GM12878 (cell line): ENCODE measurements at regions not wholly inside any gene's neighbourhood (a gene's known extent, or its start where the extent isn't known, plus 50 kb on each side); places are given as distances from the start of the nearest gene placed in this dataset.

ENCODE experiments used
- ATAC-seq: fragments of 200-7000 bp; cut with Tn5 transposase; 3 replicates; pipeline ENCODE4 v1.9.1; 2020; ENCODE audit warnings: mild to moderate bottlenecking, moderate library complexity
- BruUV-seq: library from RNA; stranded (reverse); fragments of 400-500 nt; replicated peaks from 2 replicates; lab custom pipeline; 2021; lab: Mats Ljungman, UMichigan
- CTCF ChIA-PET: fragments of 300-600 bp; sonication (Branson Sonifier 250); formaldehyde crosslinking; extraction: SDS; loops from one replicate; lab custom pipeline; 2021; ENCODE audit warnings: inconsistent platforms; lab: Yijun Ruan, JAX
- POLR2A ChIA-PET: fragments of 350-600 bp; formaldehyde crosslinking; extraction: SDS; loops from one replicate; lab custom pipeline; 2021; ENCODE audit warnings: inconsistent platforms; lab: Charles Lee
- RAD21 ChIA-PET: fragments of 300-600 bp; sonication (Branson Sonifier 250); formaldehyde crosslinking; loops from one replicate; lab custom pipeline; 2023; ENCODE audit warnings: antibody characterized with exemption; ENCODE audit not compliant: unreplicated experiment; lab: Charles Lee
- SMC1A ChIA-PET: fragments of 300-600 bp; sonication (Branson Sonifier 250); formaldehyde crosslinking; loops from one replicate; lab custom pipeline; 2023; ENCODE audit not compliant: unreplicated experiment, uncharacterized antibody; lab: Charles Lee
- DNase-seq: peaks from one replicate; pipeline ENCODE4 v3.0.0-alpha.2; 2011; ENCODE audit warnings: low read depth, low spot score
- FAIRE-seq: peaks from 3 replicates; lab custom pipeline; 2011; peaks lifted over from hg19 to GRCh38; lab: Jason Lieb, UNC
- H2AFZ ChIP-seq: 2 replicates; pipeline ENCODE4 v1.6.0; 2011; ENCODE audit warnings: low read depth, low read length, control low read depth; ENCODE audit not compliant: control insufficient read depth
- H3K27ac ChIP-seq: 2 replicates; pipeline ENCODE4 v1.5.1; 2011; ENCODE audit warnings: control low read depth; ENCODE audit not compliant: control insufficient read depth, insufficient read depth
- H3K27me3 ChIP-seq, 2 experiments: replicated peaks in 1 of 2; 2 replicates each; pipeline versions ENCODE4 v1.6.0 to v1.6.1; 2011; ENCODE audit warnings: low read length in 1 of 2; ENCODE audit not compliant: control insufficient read depth in 2 of 2, insufficient read depth in 2 of 2
- H3K36me3 ChIP-seq, 2 experiments: 2 replicates each; pipeline ENCODE4 v1.5.1; 2011; ENCODE audit warnings: low read length in 1 of 2; ENCODE audit not compliant: control insufficient read depth in 2 of 2, insufficient read depth in 2 of 2
- H3K4me1 ChIP-seq: 2 replicates; pipeline ENCODE4 v1.6.1; 2011; ENCODE audit warnings: mild to moderate bottlenecking, low read length, moderate library complexity, mixed read lengths; ENCODE audit not compliant: control insufficient read depth, insufficient read depth
- H3K4me2 ChIP-seq: 2 replicates; pipeline ENCODE4 v1.6.0; 2011; ENCODE audit warnings: control low read depth; ENCODE audit not compliant: control insufficient read depth, insufficient read depth
- H3K4me3 ChIP-seq: fragments of 200-600 bp; sonication (generic); 2 replicates; pipeline ENCODE4 v1.5.1; 2016
- H3K79me2 ChIP-seq: 2 replicates; pipeline ENCODE4 v1.6.0; 2011; ENCODE audit warnings: low read length; ENCODE audit not compliant: control insufficient read depth, insufficient read depth
- H3K9ac ChIP-seq: 2 replicates; pipeline ENCODE4 v1.8.0; 2011; ENCODE audit warnings: low read length, control low read depth, mixed read lengths; ENCODE audit not compliant: control insufficient read depth, insufficient read depth
- H3K9me3 ChIP-seq: replicated peaks from 3 replicates; pipeline ENCODE4 v1.5.1; 2011; ENCODE audit warnings: mild to moderate bottlenecking, low read length; ENCODE audit not compliant: control insufficient read depth, insufficient read depth
- H4K20me1 ChIP-seq: 2 replicates; pipeline ENCODE4 v1.6.0; 2011; ENCODE audit not compliant: control insufficient read depth, insufficient read depth
- BRCA1 ChIP-seq: IDR thresholded peaks from 2 replicates; pipeline ENCODE4 v1.6.1; 2011; ENCODE audit warnings: low read depth, low read length, improper control_type of control experiment
- ESRRA ChIP-seq: IDR thresholded peaks from 2 replicates; pipeline ENCODE4 v1.6.1; 2012; ENCODE audit warnings: mild to moderate bottlenecking, low read length, improper control_type of control experiment
- NR2C2 ChIP-seq: IDR thresholded peaks from 2 replicates; pipeline ENCODE4 v1.6.1; 2011; ENCODE audit warnings: borderline replicate concordance, low read depth; ENCODE audit not compliant: control insufficient read depth, insufficient read length
- RAD21 ChIP-seq: IDR thresholded peaks from 2 replicates; pipeline ENCODE4 v1.6.1; 2011; ENCODE audit warnings: mild to moderate bottlenecking, low read depth, low read length, moderate library complexity; ENCODE audit not compliant: insufficient read depth
- SMC3 ChIP-seq: IDR thresholded peaks from 2 replicates; pipeline ENCODE4 v1.6.1; 2011; ENCODE audit warnings: low read length, improper control_type of control experiment, borderline replicate concordance
- STAT3 ChIP-seq: IDR thresholded peaks from 2 replicates; pipeline ENCODE4 v1.6.1; 2011; ENCODE audit warnings: low read depth, low read length, improper control_type of control experiment
- TARDBP ChIP-seq: IDR thresholded peaks from 2 replicates; pipeline ENCODE4 v1.6.1; 2016; ENCODE audit warnings: borderline replicate concordance
- WGBS: methylation state at CpG from one replicate; pipeline ENCODE4 v1.1.6; 2016; ENCODE audit warnings: low lambda C conversion rate; ENCODE audit not compliant: insufficient replicate concordance, insufficient coverage; ENCODE audit errors: missing lambda C conversion rate; 5-methylcytosine and 5-hydroxymethylcytosine counted together
- in situ Hi-C: fragments of 300-500 bp; cut with MboI; formaldehyde crosslinking; loops from 9 replicates; pipeline ENCODE4 v1.14.3; 2018; ENCODE audit warnings: mixed read lengths
- intact Hi-C: fragments of 100-400 bp; cut with micrococcal nuclease; formaldehyde crosslinking; loops from one replicate; pipeline ENCODE4 v1.14.2; 2022; ENCODE audit not compliant: unreplicated experiment
- TF ChIP-seq, protein P1 (sequence below): fragments of 450-650 bp; IDR thresholded peaks from 2 replicates; pipeline ENCODE4 v1.6.1; 2017; ENCODE audit warnings: mild to moderate bottlenecking, low read depth, inconsistent platforms; ENCODE audit not compliant: poor library complexity, severe bottlenecking
- TF ChIP-seq, protein P2 (sequence below): fragments of 450-650 bp; IDR thresholded peaks from 2 replicates; pipeline ENCODE4 v1.6.1; 2017; ENCODE audit warnings: mild to moderate bottlenecking
- TF ChIP-seq, protein P3 (sequence below), 3 experiments: IDR thresholded peaks in 2 of 3; conservative IDR thresholded peaks in 1 of 3; 2 replicates each; pipeline ENCODE4 v1.5.1; 2011; ENCODE audit warnings: low read depth in 3 of 3, low read length in 3 of 3, mild to moderate bottlenecking in 3 of 3, control low read depth in 2 of 3, moderate library complexity in 2 of 3, inconsistent platforms in 1 of 3, mixed read lengths in 1 of 3; ENCODE audit not compliant: control insufficient read depth in 2 of 3, insufficient read depth in 1 of 3; ENCODE audit errors: extremely low read depth in 1 of 3
- TF ChIP-seq, protein P4 (sequence below): fragments of 450-650 bp; IDR thresholded peaks from 2 replicates; pipeline ENCODE4 v1.6.1; 2018; ENCODE audit warnings: borderline replicate concordance, mild to moderate bottlenecking; ENCODE audit not compliant: partially characterized antibody

DNA sequence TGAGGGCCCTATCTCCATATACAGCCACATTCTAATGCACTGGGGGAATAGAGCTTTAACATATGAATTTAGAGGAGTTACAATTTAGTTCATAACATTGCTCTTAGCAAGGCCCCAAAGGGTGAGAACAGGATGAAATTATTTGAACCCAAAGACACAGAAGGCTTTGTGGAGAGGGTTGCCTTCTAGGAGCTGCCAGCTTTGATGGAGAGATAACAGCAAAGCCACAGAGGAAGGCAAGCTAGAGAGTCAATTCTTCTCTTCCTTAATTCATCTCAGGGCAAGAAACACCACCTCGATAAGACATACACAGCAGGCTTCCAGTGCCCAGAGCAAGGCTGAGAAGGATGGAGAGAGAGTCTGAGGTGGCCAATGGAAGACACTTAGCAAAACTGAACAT is 94.8 kb upstream of the TMPRSS15 start (continued):
- TF ChIP-seq, protein P1, sequence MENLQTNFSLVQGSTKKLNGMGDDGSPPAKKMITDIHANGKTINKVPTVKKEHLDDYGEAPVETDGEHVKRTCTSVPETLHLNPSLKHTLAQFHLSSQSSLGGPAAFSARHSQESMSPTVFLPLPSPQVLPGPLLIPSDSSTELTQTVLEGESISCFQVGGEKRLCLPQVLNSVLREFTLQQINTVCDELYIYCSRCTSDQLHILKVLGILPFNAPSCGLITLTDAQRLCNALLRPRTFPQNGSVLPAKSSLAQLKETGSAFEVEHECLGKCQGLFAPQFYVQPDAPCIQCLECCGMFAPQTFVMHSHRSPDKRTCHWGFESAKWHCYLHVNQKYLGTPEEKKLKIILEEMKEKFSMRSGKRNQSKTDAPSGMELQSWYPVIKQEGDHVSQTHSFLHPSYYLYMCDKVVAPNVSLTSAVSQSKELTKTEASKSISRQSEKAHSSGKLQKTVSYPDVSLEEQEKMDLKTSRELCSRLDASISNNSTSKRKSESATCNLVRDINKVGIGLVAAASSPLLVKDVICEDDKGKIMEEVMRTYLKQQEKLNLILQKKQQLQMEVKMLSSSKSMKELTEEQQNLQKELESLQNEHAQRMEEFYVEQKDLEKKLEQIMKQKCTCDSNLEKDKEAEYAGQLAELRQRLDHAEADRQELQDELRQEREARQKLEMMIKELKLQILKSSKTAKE, result no peak
- TF ChIP-seq ESRRA (no peak), NR2C2 (no peak)

DNA sequence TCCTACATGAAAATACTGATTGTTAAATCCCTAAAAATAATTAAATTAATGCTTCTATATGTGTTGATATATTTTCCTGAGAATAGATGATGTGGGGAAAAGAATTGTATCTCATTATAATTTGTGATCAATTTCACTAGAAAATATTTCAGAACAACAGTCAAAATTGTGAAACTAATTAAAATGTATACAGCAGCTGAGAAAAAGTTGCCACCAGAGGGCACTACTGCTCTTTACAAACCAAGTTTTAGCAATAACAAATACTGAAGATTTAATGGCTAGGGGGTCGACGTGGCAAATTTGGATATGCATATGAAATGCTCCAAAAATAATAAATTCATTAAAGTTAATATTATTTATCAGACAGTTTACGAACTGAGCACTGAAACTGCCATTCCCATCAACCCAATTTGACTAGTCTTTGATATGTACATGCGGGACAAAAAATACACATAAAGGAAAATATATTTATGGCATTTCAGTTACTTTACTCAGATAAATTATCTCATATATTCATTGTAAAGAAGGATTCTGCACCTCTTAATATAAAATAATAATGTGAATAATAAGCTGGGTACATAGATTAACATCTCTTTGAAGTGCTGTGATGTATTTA is 96.3 kb upstream of the TMPRSS15 start:
- RAD21 ChIA-PET, result interaction anchor here (0.6 to 1.3 kb wide), 2 partner anchors 22 to 98 kb away, joined by 3 read pairs; no protein-coding TSS in a partner anchor
- no peaks in the 10 kb centered on the region for H3K9me3 ChIP-seq
- H3K27ac ChIP-seq, result no peak overlapping the region
- H3K4me2 ChIP-seq, result no peak overlapping the region
- no peaks in the 10 kb centered on the region for H3K27me3 ChIP-seq
- BruUV-seq, result no TSS peak
- SMC1A ChIA-PET, result no interaction called here
- 22% methylated on average over 4 of the region's 4 CpGs for WGBS
- POLR2A ChIA-PET, result no interaction called here
- FAIRE-seq (no peak), ATAC-seq (no peak), DNase-seq (no peak)
- CTCF ChIA-PET, result interaction anchor here (1.6 kb wide), 1 partner anchor 9 kb away, joined by 6 read pairs; no protein-coding TSS in a partner anchor
- H3K4me3 ChIP-seq, result no peak overlapping the region
- TF ChIP-seq, protein P2, sequence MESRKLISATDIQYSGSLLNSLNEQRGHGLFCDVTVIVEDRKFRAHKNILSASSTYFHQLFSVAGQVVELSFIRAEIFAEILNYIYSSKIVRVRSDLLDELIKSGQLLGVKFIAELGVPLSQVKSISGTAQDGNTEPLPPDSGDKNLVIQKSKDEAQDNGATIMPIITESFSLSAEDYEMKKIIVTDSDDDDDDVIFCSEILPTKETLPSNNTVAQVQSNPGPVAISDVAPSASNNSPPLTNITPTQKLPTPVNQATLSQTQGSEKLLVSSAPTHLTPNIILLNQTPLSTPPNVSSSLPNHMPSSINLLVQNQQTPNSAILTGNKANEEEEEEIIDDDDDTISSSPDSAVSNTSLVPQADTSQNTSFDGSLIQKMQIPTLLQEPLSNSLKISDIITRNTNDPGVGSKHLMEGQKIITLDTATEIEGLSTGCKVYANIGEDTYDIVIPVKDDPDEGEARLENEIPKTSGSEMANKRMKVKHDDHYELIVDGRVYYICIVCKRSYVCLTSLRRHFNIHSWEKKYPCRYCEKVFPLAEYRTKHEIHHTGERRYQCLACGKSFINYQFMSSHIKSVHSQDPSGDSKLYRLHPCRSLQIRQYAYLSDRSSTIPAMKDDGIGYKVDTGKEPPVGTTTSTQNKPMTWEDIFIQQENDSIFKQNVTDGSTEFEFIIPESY, result no peak
- TF ChIP-seq, protein P3, sequence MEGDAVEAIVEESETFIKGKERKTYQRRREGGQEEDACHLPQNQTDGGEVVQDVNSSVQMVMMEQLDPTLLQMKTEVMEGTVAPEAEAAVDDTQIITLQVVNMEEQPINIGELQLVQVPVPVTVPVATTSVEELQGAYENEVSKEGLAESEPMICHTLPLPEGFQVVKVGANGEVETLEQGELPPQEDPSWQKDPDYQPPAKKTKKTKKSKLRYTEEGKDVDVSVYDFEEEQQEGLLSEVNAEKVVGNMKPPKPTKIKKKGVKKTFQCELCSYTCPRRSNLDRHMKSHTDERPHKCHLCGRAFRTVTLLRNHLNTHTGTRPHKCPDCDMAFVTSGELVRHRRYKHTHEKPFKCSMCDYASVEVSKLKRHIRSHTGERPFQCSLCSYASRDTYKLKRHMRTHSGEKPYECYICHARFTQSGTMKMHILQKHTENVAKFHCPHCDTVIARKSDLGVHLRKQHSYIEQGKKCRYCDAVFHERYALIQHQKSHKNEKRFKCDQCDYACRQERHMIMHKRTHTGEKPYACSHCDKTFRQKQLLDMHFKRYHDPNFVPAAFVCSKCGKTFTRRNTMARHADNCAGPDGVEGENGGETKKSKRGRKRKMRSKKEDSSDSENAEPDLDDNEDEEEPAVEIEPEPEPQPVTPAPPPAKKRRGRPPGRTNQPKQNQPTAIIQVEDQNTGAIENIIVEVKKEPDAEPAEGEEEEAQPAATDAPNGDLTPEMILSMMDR (IDR thresholded peaks at IDR 0.05 in 2 of 3, conservative IDR thresholded peaks at IDR 0.05 in 1 of 3; ENCODE audit: control insufficient read depth in 2 of 3, extremely low read depth in 1 of 3, insufficient read depth in 1 of 3, low read depth in 3 of 3, low read length in 3 of 3), result peak; percentile 25 to 50 (median 46); a peak in 4 of 6 replicates
- TF ChIP-seq RAD21 (peak; percentile 59), BRCA1 (no peak), STAT3 (no peak), SMC3 (peak; percentile 39; the same call in 1 of the 2 replicates), TARDBP (no peak)
- TF ChIP-seq, protein P4, sequence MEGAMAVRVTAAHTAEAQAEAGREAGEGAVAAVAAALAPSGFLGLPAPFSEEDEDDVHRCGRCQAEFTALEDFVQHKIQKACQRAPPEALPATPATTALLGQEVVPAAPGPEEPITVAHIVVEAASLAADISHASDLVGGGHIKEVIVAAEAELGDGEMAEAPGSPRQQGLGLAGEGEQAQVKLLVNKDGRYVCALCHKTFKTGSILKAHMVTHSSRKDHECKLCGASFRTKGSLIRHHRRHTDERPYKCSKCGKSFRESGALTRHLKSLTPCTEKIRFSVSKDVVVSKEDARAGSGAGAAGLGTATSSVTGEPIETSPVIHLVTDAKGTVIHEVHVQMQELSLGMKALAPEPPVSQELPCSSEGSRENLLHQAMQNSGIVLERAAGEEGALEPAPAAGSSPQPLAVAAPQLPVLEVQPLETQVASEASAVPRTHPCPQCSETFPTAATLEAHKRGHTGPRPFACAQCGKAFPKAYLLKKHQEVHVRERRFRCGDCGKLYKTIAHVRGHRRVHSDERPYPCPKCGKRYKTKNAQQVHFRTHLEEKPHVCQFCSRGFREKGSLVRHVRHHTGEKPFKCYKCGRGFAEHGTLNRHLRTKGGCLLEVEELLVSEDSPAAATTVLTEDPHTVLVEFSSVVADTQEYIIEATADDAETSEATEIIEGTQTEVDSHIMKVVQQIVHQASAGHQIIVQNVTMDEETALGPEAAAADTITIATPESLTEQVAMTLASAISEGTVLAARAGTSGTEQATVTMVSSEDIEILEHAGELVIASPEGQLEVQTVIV, result no peak
- no peak overlapping the region for H2AFZ ChIP-seq
- no peaks in the 10 kb centered on the region for H3K4me1 ChIP-seq
- no peak overlapping the region for H3K9ac ChIP-seq
- in situ Hi-C loops (no loop called here), intact Hi-C loops (no loop called here)
- no peaks in the 10 kb centered on the region for H3K79me2 ChIP-seq
- no peaks in the 10 kb centered on the region for H4K20me1 ChIP-seq
- H3K36me3 ChIP-seq, result no peaks in the 10 kb centered on the region
